ENCODE measurements at regions not wholly inside any gene's neighbourhood (a gene's known extent, or its start where the extent isn't known, plus 50 kb on each side); places are given as distances from the start of the nearest gene placed in this dataset.

- H3K36me3 ChIP-seq (ENCODE audit: insufficient read depth, low read length) = no peaks in the 10 kb centered on the region
- H3K27ac ChIP-seq (ENCODE audit: low read length) = no peak overlapping the region
- no peak for ATAC-seq (ENCODE audit: insufficient read depth, low read depth)
- H3K4me3 ChIP-seq (ENCODE audit: low read depth in 1 of 2, low read length in 2 of 2) = no peak overlapping the region
- no peak overlapping the region for H3K4me2 ChIP-seq (ENCODE audit: insufficient read depth, low read length)
- no peaks in the 10 kb centered on the region for H3K79me2 ChIP-seq (ENCODE audit: insufficient read depth, low read length)
- peaks cover 13% of the 10 kb centered on the region for H3K4me1 ChIP-seq (ENCODE audit: insufficient read depth, low read length)
- TF ChIP-seq EZH2 (IDR thresholded peaks at IDR 0.05; ENCODE audit: borderline replicate concordance, low read depth, low read length, severe bottlenecking) (no peak), CTCF (IDR thresholded peaks at IDR 0.05; ENCODE audit: borderline replicate concordance, extremely low read depth, low read length, poor library complexity, severe bottlenecking) (no peak)
- DNase-seq = no peak
- H3K9ac ChIP-seq (ENCODE audit: low read depth, low read length) = no peak overlapping the region
- no peak overlapping the region for H2AFZ ChIP-seq (ENCODE audit: low read depth, low read length)
- no peaks in the 10 kb centered on the region for H4K20me1 ChIP-seq (ENCODE audit: insufficient read depth, low read length)
- peaks cover 25% of the 10 kb centered on the region for H3K9me3 ChIP-seq (ENCODE audit: insufficient read depth, low read length, severe bottlenecking)
- H3K27me3 ChIP-seq (ENCODE audit: insufficient read depth, low read length, poor library complexity) = no peaks in the 10 kb centered on the region
Observed at GRCh38 chr12:94811611-94812010, 161.3 kb upstream of the TMCC3 start.

DNA sequence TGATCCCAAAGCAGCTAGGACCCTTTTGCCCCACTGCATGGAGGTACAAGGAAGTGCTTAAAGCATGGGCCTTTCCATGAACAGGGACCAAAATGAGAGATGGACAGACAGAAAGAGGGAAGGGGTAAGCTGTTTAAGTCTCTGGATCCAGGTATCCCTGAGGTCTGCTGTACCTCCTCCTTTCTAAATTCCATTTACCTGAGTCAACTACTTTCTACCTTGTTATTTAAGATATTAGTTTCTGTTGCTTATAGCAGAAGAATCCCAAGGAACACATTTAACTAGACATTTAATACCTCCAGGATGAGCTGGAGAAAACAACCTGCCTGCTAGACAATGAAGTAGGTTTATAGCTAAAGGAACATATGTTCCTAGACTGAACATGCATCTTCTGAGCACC lies 157.6 kb upstream of the TMCC3 start:
- no peaks in the 10 kb centered on the region for H3K27me3 ChIP-seq (ENCODE audit: insufficient read depth, low read length, poor library complexity)
- no peak for TF ChIP-seq CTCF (IDR thresholded peaks at IDR 0.05; ENCODE audit: borderline replicate concordance, extremely low read depth, low read length, poor library complexity, severe bottlenecking)
- TF ChIP-seq EZH2 (IDR thresholded peaks at IDR 0.05; ENCODE audit: borderline replicate concordance, low read depth, low read length, severe bottlenecking) = no peak
- no peaks in the 10 kb centered on the region for H4K20me1 ChIP-seq (ENCODE audit: insufficient read depth, low read length)
- DNase-seq = no peak
- no peak overlapping the region for H3K27ac ChIP-seq (ENCODE audit: low read length)
- no peak overlapping the region for H3K4me2 ChIP-seq (ENCODE audit: insufficient read depth, low read length)
- H3K9ac ChIP-seq (ENCODE audit: low read depth, low read length) = no peak overlapping the region
- H3K36me3 ChIP-seq (ENCODE audit: insufficient read depth, low read length) = no peaks in the 10 kb centered on the region
- H3K4me1 ChIP-seq (ENCODE audit: insufficient read depth, low read length) = no peaks in the 10 kb centered on the region
- H3K4me3 ChIP-seq (ENCODE audit: low read depth in 1 of 2, low read length in 2 of 2) = no peak overlapping the region
- no peaks in the 10 kb centered on the region for H3K79me2 ChIP-seq (ENCODE audit: insufficient read depth, low read length)
- peaks cover 14% of the 10 kb centered on the region for H3K9me3 ChIP-seq (ENCODE audit: insufficient read depth, low read length, severe bottlenecking)
- no peak for ATAC-seq (ENCODE audit: insufficient read depth, low read depth)
- no peak overlapping the region for H2AFZ ChIP-seq (ENCODE audit: low read depth, low read length)

- no peak overlapping the region for H3K9ac ChIP-seq (ENCODE audit: low read depth, low read length)
- no peak for ATAC-seq (ENCODE audit: insufficient read depth, low read depth)
- no peaks in the 10 kb centered on the region for H3K79me2 ChIP-seq (ENCODE audit: insufficient read depth, low read length)
Observed at GRCh38 chr12:94806617-94807016, 156.3 kb upstream of the TMCC3 start.

More at GRCh38 chr12:94806617-94807016, 156.3 kb upstream of the TMCC3 start:
- no peak overlapping the region for H3K4me2 ChIP-seq (ENCODE audit: insufficient read depth, low read length)
- H4K20me1 ChIP-seq (ENCODE audit: insufficient read depth, low read length) = no peaks in the 10 kb centered on the region
- no peaks in the 10 kb centered on the region for H3K4me1 ChIP-seq (ENCODE audit: insufficient read depth, low read length)
- TF ChIP-seq EZH2 (IDR thresholded peaks at IDR 0.05; ENCODE audit: borderline replicate concordance, low read depth, low read length, severe bottlenecking) (no peak), CTCF (IDR thresholded peaks at IDR 0.05; ENCODE audit: borderline replicate concordance, extremely low read depth, low read length, poor library complexity, severe bottlenecking) (no peak)
- H3K4me3 ChIP-seq (ENCODE audit: low read depth in 1 of 2, low read length in 2 of 2) = no peak overlapping the region
- H2AFZ ChIP-seq (ENCODE audit: low read depth, low read length) = no peak overlapping the region
- no peaks in the 10 kb centered on the region for H3K36me3 ChIP-seq (ENCODE audit: insufficient read depth, low read length)
- no peaks in the 10 kb centered on the region for H3K27me3 ChIP-seq (ENCODE audit: insufficient read depth, low read length, poor library complexity)
- DNase-seq = no peak
- H3K9me3 ChIP-seq (ENCODE audit: insufficient read depth, low read length, severe bottlenecking) = peaks cover 3% of the 10 kb centered on the region
- no peak overlapping the region for H3K27ac ChIP-seq (ENCODE audit: low read length)
